D721Med (cell line): ENCODE measurements at regions not wholly inside any gene's neighbourhood (a gene's known extent, or its start where the extent isn't known, plus 50 kb on each side); places are given as distances from the start of the nearest gene placed in this dataset.
"Not testable (repeated sequence)": the region's sequence is repeated elsewhere in the genome, so short reads cannot be mapped to it uniquely, and the experiment has no call there.

Source experiments
- DNase-seq: peaks from one replicate; pipeline ENCODE4 v3.0.0; 2011; ENCODE audit warnings: low spot score; ENCODE audit not compliant: insufficient read length
- FAIRE-seq: peaks from 2 replicates; lab custom pipeline; 2011; peaks lifted over from hg19 to GRCh38; lab: Jason Lieb, UNC
- CTCF ChIP-seq: IDR thresholded peaks from 2 replicates; pipeline ENCODE4 v1.5.1; 2012; ENCODE audit warnings: mild to moderate bottlenecking, control low read depth; ENCODE audit not compliant: insufficient read depth; ENCODE audit errors: missing control alignments

DNA sequence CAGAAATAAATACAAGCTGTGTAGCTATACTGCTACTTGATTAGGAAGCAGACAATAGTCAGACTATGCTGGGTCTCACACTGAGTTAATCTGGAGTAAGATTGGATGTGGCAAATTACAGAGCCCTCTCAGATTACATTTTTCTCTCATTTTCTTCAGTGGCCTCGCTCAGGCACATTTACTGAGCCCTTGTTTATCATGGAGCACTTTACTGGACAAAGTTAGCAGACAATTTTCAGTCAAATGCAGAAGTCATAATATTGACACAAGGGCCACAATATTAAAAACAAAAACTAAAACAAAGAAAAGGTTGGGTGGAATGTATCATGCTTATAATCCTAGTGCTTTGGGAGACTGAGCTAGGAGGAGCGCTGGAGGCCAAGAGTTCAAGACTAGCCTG is 95.0 kb upstream of the MAP3K7 start:
- FAIRE-seq (no peak), DNase-seq (no peak)
- TF ChIP-seq CTCF, result no peak

GRCh38 chr6:90678049-90678779 is 91.3 kb upstream of the MAP3K7 start:
- DNase-seq (no peak), FAIRE-seq (no peak)
- TF ChIP-seq CTCF, result no peak

GRCh38 chr6:90677440-90677839 is 90.6 kb upstream of the MAP3K7 start:
- TF ChIP-seq CTCF, result no peak
- FAIRE-seq, result no peak
- no peak for DNase-seq

- DNase-seq (no peak), FAIRE-seq (no peak)
- no peak for TF ChIP-seq CTCF
Observed at GRCh38 chr6:90676516-90677300, 89.8 kb upstream of the MAP3K7 start.

- FAIRE-seq, DNase-seq: not testable (repeated sequence)
Observed at GRCh38 chr6:90675107-90675506, 88.2 kb upstream of the MAP3K7 start.

DNA sequence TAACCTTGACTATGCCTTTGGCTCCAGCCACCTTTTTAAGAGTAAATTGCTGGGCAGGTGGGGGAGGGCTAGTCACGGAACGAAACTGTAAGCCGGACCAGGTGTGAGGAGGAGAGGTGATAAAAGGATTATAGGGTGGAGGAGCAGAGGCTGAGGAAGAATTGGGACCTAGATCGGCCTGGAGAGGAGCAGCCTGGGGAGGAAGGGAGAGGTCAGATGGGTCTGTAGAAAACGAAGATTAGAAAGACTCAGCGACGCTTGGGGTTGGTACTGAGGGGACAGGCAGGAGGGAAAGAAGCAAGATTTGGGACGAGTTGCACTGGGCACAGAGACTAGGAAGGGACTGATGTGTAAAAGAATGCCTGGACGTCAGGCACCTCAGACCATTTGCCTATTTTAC is 87.2 kb upstream of the MAP3K7 start:
- FAIRE-seq, result not testable (repeated sequence)

DNA sequence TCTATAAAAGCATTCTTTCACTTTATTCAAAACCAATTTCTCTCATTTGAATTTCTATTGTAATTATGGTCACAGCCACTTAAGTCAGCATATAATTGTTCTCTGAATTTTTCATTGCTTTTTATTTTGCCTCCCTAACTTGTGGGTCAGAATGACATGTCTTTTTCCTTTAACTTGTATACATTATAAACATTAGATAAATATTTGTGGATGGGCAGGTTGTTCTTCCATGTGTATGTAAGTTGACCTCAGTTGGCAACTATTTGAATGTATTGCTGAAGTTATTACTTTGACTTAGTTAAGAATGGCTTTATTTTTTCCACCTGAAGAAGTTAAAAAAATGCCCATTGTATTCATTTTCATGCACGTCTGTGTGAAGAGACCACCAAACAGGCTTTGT is 83.0 kb upstream of the MAP3K7 start:
- DNase-seq (no peak), FAIRE-seq (no peak)
- TF ChIP-seq CTCF, result no peak

More for the DNA sequence above, 87.2 kb upstream of the MAP3K7 start:
- DNase-seq, result not testable (repeated sequence)

DNA sequence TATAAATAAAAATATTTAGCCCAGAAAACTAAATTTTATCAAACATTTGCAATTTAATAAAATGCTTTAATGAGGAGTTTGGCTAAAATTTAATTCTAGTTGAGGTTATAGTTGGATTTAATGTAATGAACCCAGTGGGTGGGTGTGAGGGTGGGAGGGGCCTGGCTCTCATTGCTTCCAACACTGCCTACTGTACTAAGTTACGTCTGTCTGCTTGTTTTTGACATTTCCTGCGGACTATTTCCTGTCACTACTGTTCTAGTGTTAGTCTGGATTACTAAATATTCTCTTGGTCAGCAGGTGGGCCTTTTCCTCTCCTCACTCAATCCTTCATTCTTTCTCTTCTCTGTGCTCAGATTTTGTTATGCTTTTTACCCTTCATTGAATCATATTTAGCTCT is 82.5 kb upstream of the MAP3K7 start:
- DNase-seq (no peak), FAIRE-seq (no peak)
- TF ChIP-seq CTCF, result no peak
